Muscle layer of duodenum (tissue), 2 donors: ENCODE measurements at regions not wholly inside any gene's neighbourhood (a gene's known extent, or its start where the extent isn't known, plus 50 kb on each side); places are given as distances from the start of the nearest gene placed in this dataset.

ENCODE experiments used
- H3K27ac ChIP-seq: one replicate; pipeline ENCODE4 v1.7.0; 2013; ENCODE audit warnings: mild to moderate bottlenecking, low read length
- H3K27me3 ChIP-seq: one replicate; pipeline ENCODE4 v1.7.0; 2013; ENCODE audit warnings: low read depth, mild to moderate bottlenecking, control low read depth, low read length
- H3K36me3 ChIP-seq, 2 donors: one replicate each; pipeline ENCODE4 v1.7.0; 2013; ENCODE audit warnings: low read length in 2 of 2, control low read depth in 1 of 2, mild to moderate bottlenecking in 1 of 2; ENCODE audit not compliant: insufficient read depth in 2 of 2, control insufficient read depth in 1 of 2
- H3K4me1 ChIP-seq, 2 donors: one replicate each; pipeline ENCODE4 v1.7.0; 2013; ENCODE audit warnings: low read length in 2 of 2, mild to moderate bottlenecking in 2 of 2, control low read depth in 1 of 2, moderate library complexity in 1 of 2; ENCODE audit not compliant: insufficient read depth in 2 of 2, control insufficient read depth in 1 of 2
- H3K4me3 ChIP-seq, 2 donors: one replicate each; pipeline ENCODE4 v1.7.0; 2013; ENCODE audit warnings: low read length in 2 of 2, low read depth in 1 of 2, mild to moderate bottlenecking in 1 of 2
- H3K9me3 ChIP-seq, 2 donors: one replicate each; pipeline ENCODE4 v1.7.0; 2013; ENCODE audit warnings: low read length in 2 of 2, control low read depth in 1 of 2, mild to moderate bottlenecking in 1 of 2; ENCODE audit not compliant: control insufficient read depth in 1 of 2
- donor health status: healthy.

- no peak overlapping the region for H3K27ac ChIP-seq
- no peaks in the 10 kb centered on the region for H3K36me3 ChIP-seq
- H3K9me3 ChIP-seq = no peaks in the 10 kb centered on the region
- H3K4me1 ChIP-seq = no peaks in the 10 kb centered on the region
- no peaks in the 10 kb centered on the region for H3K27me3 ChIP-seq
- H3K4me3 ChIP-seq = no peak overlapping the region
Observed at GRCh38 chr15:69903470-69904469, 193.9 kb downstream of the TLE3 start.

DNA sequence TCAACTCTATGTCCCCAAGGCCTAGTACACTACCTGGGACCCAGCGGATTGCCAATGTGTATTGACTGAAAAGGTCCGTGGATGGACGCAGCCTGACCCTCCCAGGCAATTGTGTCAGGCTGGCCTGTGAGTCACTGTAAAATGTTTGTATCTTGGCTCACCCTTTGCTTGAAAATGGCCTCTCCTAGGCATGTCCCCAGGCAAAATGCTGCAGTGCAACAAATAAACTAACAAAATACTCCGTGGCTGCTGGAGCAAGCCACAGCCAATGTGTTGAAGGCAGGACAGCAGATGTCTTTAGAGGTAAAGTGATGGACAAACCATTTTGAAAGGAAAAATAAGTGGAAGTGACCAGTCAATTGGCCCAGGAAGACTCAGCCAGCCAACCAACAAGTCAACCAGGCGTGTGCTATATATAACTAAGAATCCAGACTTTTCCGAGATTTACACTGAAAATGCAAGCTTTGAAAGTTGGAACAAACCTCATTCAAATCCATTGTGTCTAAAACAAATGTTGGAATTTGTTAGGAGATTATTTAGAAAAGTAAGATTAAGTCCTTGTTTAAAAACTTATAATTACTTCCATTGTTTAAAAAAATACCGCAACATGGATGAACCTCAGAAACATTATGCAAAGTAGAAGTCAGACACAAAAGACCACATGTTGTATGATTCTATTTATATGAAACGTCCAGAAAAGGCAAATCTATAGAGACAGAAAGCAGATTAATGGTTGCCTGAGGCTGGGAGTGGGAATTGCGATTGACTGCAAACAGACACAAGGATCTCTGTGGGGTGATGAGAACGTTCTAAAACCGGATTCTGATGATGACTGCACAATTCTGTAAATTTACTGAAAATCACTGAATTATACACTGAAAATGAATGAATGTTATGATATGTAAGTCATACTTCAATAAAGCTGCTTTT lies 191.2 kb downstream of the TLE3 start:
- no peaks in the 10 kb centered on the region for H3K36me3 ChIP-seq
- no peak overlapping the region for H3K27ac ChIP-seq
- H3K9me3 ChIP-seq = no peaks in the 10 kb centered on the region
- H3K27me3 ChIP-seq = no peaks in the 10 kb centered on the region
- H3K4me1 ChIP-seq = no peaks in the 10 kb centered on the region
- H3K4me3 ChIP-seq = no peak overlapping the region

DNA sequence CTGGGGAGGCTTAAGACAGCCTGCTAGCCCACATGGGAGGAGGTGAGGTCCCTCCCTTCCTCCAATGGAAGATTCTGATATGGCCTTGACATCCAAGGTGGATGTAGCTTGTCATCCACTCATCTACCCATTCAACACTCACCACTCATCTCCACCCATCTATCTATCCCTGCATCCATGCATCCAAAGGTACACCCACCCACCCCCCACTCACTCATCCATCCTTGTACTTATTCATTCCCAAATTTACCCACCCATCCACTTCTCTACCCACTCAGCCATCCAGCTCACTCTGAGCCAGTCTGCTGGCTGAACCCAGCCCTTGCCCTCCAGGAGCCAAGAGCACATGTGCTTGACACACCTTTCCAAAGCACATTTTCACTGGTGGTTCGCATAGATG lies 189.7 kb downstream of the TLE3 start:
- no peaks in the 10 kb centered on the region for H3K27me3 ChIP-seq

DNA sequence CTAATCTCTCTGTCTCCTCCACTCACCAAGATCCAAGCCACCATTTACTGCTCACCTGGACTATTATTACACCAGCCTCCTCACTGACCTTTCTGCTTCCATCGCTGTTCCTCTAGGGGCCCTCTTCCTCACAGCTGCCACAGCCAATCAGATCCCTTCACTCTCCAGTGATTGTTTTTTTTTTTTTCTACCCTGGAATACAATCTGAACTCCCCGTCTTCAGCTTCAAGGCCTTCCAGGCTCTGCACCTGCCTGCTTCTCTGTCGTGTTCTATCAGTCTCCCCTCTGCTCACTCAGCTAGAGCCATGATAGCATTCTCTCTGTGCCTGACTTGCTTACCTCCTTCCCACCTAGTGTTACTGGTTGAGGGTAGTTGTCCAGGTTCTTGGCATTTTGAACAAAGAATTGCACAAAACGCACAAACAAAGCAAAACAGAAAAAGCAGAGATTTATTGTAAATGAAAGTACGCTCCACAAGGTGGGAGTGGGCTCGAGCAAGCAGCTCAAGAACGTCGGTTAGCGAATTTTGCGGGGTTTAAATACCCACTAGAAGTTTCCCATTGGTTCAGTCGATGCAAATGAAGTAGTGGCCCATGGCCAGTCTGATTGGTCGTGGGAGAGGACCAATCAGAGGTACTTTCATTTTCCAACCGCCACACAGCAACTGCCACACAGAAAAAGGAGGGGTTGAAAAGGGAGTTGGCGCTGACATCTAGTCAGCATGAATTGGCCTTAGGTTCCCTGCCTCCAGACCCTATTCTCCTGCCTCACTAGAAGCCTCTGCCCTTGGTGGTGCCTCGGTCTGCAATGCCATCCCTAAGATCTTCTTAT lies 188.9 kb downstream of the TLE3 start:
- Histone ChIP-seq H3K9me3 (no peaks in the 10 kb centered on the region), H3K4me3 (no peak overlapping the region), H3K4me1 (no peaks in the 10 kb centered on the region), H3K27ac (no peak overlapping the region), H3K36me3 (no peaks in the 10 kb centered on the region), H3K27me3 (peaks cover 4% of the 10 kb centered on the region)

More for the DNA sequence above, 189.7 kb downstream of the TLE3 start:
- Histone ChIP-seq H3K36me3 (no peaks in the 10 kb centered on the region), H3K9me3 (no peaks in the 10 kb centered on the region), H3K4me3 (no peak overlapping the region), H3K4me1 (no peaks in the 10 kb centered on the region), H3K27ac (no peak overlapping the region)

- H3K4me1 ChIP-seq = peaks cover 0 to 2% of the 10 kb centered on the region in 2 donors
- H3K4me3 ChIP-seq = no peak overlapping the region
- no peak overlapping the region for H3K27ac ChIP-seq
- H3K36me3 ChIP-seq = no peaks in the 10 kb centered on the region
- H3K27me3 ChIP-seq = peaks cover 5% of the 10 kb centered on the region
- H3K9me3 ChIP-seq = no peaks in the 10 kb centered on the region
Observed at GRCh38 chr15:69909719-69910444, 187.8 kb downstream of the TLE3 start.

- H3K4me1 ChIP-seq = peaks cover 0 to 4% of the 10 kb centered on the region in 2 donors
- no peaks in the 10 kb centered on the region for H3K36me3 ChIP-seq
Observed at GRCh38 chr15:69910514-69910913, 187.2 kb downstream of the TLE3 start.

GRCh38 chr15:69912116-69912515 lies 185.6 kb downstream of the TLE3 start:
- no peaks in the 10 kb centered on the region for H3K9me3 ChIP-seq
- no peak overlapping the region for H3K27ac ChIP-seq
- no peak overlapping the region for H3K4me3 ChIP-seq
- no peaks in the 10 kb centered on the region for H3K36me3 ChIP-seq
- H3K4me1 ChIP-seq = peaks cover 0 to 4% of the 10 kb centered on the region in 2 donors
- peaks cover 5% of the 10 kb centered on the region for H3K27me3 ChIP-seq

More at GRCh38 chr15:69910514-69910913, 187.2 kb downstream of the TLE3 start:
- Histone ChIP-seq H3K27me3 (peaks cover 5% of the 10 kb centered on the region), H3K9me3 (no peaks in the 10 kb centered on the region), H3K27ac (no peak overlapping the region), H3K4me3 (no peak overlapping the region)

GRCh38 chr15:69914040-69914439 lies 183.7 kb downstream of the TLE3 start:
- Histone ChIP-seq H3K4me3 (no peak overlapping the region), H3K4me1 (peaks cover 0 to 4% of the 10 kb centered on the region in 2 donors), H3K27ac (no peak overlapping the region), H3K27me3 (peaks cover 5% of the 10 kb centered on the region), H3K36me3 (no peaks in the 10 kb centered on the region), H3K9me3 (no peaks in the 10 kb centered on the region)

DNA sequence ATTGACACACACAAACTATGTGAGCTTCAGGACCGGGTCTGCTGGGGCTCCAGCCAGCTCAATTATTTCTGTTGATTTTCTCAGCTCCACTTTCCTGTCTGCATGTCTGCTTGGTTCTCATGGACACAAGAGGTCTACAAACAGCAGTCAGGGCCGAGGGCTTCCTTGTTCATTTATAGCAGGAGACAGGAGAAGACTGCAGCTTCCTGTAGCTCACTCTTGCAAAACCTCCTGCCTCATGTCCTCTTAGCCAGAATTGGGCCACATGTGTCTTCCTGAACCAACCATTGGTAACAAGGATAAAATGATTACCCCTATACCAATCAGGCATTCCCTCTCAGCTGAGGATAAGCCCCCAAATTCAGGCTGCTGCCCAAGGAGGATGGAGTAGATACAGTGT lies 182.8 kb downstream of the TLE3 start:
- H3K4me3 ChIP-seq = no peak overlapping the region

DNA sequence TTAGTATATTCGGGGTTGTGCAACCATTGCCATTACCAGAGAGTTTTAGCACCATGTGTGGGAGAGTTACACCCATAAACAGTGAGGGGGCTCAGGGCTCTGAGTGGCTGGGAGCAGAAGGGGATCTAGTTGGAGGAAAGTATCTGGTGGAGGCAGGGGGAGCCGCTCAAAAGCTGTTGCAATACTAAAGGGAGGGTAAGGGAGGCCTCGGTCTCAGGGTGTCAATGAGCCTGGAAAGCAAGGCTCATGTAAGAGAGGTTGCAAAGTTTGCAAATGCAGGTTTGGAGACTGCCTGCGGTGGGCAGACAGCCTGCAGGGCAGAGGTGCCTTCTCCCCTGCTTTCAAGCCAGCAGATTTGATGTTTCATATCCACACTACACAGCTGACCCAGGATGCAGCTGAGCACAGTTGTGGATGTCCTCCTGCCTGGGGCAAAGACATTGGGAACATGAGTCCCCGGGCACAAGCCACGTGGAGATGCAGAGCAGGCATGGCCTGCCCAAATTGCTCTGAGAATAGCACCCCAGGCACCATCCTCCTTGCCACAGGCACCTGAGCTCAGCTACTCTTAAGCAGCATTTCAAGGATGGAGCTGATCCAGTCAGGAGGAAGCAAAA lies 181.4 kb downstream of the TLE3 start:
- Histone ChIP-seq H3K27me3 (peaks cover 5% of the 10 kb centered on the region), H3K36me3 (no peaks in the 10 kb centered on the region), H3K4me3 (no peak overlapping the region), H3K27ac (no peak overlapping the region), H3K4me1 (peaks cover 0 to 4% of the 10 kb centered on the region in 2 donors), H3K9me3 (peaks cover 0 to 5% of the 10 kb centered on the region in 2 donors)

More for the DNA sequence above, 182.8 kb downstream of the TLE3 start:
- Histone ChIP-seq H3K27ac (no peak overlapping the region), H3K4me1 (peaks cover 0 to 4% of the 10 kb centered on the region in 2 donors), H3K9me3 (no peaks in the 10 kb centered on the region), H3K36me3 (no peaks in the 10 kb centered on the region), H3K27me3 (peaks cover 5% of the 10 kb centered on the region)
